GM19397 (cell line): ENCODE measurements at regions not wholly inside any gene's neighbourhood (a gene's known extent, or its start where the extent isn't known, plus 50 kb on each side); places are given as distances from the start of the nearest gene placed in this dataset.
"Not testable (repeated sequence)": the region's sequence is repeated elsewhere in the genome, so short reads cannot be mapped to it uniquely, and the experiment has no call there.

Source experiments
- ATAC-seq: cut with Tn5 transposase; IDR thresholded peaks from one replicate; pipeline ENCODE4 v1.9.1; 2021; ENCODE audit warnings: mild to moderate bottlenecking, moderate library complexity; ENCODE audit not compliant: unreplicated experiment

- no peak for ATAC-seq
Measured at GRCh38 chr5:43837091-43837490, 234.1 kb downstream of the NNT start.

- no peak for ATAC-seq
Measured at GRCh38 chr5:43833961-43834360, 231.0 kb downstream of the NNT start.

DNA sequence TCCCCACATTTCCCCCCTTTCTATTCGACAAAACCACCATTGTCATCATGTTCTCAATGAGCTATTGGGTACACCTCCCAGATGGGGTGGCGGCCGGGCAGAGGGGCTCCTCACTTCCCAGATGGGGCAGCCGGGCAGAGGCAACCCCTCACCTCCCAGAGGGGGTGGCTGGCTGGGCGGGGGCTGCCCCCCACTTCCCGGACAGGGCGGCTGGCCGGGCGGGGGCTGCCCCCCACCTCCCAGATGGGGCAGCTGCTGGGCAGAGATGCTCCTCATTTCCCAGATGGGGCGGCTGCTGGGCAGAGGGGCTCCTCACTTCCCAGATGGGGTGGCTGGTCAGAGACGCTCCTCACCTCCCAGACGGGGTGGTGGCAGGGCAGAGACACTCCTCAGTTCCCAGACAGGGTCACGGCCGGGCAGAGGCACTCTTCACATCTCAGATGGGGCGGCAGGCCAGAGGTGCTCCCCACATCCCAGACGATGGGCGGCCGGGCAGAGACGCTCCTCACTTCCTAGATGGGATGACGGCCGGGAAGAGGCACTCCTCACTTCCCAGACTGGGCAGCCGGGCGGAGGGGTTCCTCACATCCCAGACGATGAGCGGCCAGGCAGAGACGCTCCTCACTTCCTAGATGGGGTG lies 221.5 kb downstream of the NNT start:
- ATAC-seq: not testable (repeated sequence)

DNA sequence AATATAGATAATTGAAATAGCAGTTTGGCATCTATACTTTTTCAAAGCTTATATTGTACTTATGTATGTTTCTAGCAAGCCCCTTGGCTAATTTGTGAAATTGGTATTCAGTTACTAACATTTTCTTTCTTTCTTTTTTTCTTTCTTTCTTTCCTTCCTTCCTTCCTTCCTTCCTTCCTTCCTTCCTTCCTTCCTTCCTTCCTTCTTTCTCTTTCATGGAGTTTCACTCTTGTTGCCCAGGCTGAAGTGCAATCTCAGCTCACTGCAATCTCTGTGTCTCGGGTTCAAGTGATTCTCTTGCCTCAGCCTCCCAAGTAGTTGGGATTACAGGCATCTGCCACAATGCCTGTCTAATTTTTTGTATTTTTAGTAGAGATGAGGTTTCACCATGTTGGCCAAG lies 215.4 kb downstream of the NNT start:
- not testable (repeated sequence) for ATAC-seq

DNA sequence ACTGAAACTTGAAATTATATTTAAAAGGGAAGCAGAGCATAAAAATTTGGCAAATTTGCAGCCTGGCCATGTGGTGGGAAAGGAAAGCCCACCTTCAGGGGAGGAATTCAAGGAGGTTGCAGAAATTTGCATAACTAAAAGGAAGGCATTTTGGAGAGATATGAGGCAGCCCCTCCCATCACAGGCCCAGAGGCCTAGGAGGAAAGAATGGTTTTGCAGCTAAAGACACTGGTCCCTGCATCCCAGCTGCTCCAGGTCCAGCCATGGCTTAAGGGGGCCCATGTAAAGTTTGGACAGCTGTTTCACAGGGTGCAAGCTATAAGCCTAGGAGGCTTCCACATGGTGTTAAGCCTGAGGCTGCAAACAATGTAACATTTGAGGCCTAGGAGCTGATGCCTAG lies 212.5 kb downstream of the NNT start:
- ATAC-seq: no peak

GRCh38 chr5:43804723-43805122 lies 201.7 kb downstream of the NNT start:
- ATAC-seq: no peak

- ATAC-seq: no peak
Measured at GRCh38 chr5:43804041-43804440, 201.1 kb downstream of the NNT start.

DNA sequence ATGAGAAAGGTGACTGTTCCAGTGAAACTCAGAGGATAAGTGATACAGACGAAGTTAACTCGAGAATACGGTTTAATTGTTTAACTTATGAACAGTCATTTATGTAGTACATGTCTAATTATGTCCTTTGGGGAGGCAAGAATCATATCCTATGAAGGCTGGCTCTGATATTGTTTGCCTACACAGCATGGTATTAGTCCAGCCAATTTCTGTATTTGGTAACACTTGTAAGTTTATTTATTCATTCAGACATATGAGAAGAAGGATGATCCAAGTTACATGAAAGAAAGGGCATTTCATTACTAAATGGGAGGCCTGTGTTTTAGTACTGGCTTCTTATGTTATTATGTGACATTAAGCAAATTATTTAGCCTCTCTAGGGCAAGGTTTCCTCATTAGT lies 199.7 kb downstream of the NNT start:
- no peak for ATAC-seq

GRCh38 chr5:43802119-43802518 lies 199.1 kb downstream of the NNT start:
- no peak for ATAC-seq

GRCh38 chr5:43798740-43799139 lies 195.8 kb downstream of the NNT start:
- ATAC-seq: no peak

DNA sequence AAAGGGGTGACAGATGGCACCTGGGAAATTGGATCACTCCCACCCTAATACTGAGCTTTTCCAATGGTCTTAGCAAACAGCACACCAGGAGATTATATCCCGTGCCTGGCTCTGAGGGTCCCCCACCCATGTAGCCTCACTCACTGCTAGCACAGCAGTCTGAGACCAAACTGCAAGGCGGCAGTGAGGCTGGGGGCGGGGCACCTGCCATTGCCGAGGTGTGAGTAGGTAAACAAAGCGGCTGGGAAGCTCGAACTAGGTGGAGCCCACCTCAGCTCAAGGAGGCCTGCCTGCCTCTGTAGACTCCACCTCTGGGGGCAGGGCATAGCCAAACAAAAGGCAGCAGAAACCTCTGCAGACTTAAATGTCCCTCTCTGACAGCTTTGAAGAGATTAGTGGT lies 188.9 kb downstream of the NNT start:
- not testable (repeated sequence) for ATAC-seq

DNA sequence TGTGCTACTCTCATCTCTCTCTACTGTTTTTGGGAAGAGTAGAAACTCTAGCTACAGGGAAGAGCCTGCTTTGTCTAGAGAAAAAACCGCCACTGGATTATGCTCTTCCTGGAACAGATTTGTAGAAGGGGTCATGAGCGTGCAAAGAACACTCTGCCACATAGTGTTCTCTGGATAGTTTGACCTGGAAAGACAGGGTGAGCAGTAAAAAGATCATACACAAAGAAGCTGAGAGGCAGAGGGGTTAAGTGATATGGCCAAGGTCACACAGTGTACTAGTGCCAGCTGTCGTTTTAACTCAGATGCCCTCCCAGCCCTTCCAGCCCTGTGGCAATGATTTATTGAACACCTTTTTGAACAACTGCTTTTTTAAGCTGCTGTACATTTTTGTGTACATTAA lies 182.2 kb downstream of the NNT start:
- ATAC-seq: no peak

GRCh38 chr5:43780586-43780985 lies 177.6 kb downstream of the NNT start:
- no peak for ATAC-seq

- no peak for ATAC-seq
Measured at GRCh38 chr5:43774881-43775399, 172.0 kb downstream of the NNT start.

DNA sequence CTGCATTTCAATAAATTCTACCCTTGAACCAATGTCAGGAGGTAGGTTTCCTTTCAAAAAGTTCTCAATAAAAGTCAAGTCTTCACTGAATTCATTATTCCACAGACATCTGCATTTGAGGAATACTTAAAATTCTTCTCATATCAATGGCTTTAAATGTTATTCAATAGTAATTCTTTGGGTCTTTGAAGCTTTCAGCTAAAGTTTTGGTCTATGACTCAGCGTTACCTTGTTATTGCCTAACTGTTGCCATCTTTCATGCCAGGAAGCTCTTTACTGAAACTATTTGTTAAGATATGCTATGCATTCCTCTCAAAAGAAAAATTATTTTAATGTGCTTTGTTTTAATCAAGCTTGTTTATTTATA lies 170.5 kb downstream of the NNT start:
- ATAC-seq: no peak

DNA sequence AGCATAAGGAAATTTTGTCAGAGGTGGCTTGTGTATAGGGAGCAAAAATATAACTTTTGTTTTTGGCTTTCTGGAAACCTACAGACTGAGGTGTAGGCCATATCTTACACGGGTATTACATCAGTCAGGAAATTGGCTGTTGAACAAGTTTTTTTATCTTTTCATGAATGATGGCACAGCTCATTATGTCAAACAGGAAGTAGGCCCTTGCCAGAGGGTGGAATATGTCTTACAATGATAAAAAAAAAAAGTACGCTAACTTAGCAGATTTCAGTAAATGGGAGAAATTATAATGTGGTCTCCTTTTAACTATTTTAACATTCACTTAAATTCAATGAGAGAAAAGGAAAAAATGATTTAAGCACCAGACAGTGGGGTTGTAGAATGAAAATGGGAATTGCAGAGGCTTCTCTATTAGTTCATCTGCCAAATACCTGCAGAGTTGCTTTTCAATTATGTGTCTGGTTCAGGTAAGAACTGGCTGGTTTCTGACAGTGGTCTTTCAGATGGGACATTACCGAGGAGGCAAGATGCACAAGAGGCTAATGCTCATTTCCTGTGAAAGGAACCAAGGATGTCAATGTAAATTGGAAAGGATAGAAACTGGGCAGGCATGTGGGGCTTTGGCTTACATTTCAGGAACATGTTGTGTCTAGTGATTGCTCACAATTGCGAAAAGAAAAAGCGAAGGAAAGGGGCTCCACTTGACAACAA lies 169.9 kb downstream of the NNT start:
- no peak for ATAC-seq

- no peak for ATAC-seq
Measured at GRCh38 chr5:43772458-43772763, 169.4 kb downstream of the NNT start.

DNA sequence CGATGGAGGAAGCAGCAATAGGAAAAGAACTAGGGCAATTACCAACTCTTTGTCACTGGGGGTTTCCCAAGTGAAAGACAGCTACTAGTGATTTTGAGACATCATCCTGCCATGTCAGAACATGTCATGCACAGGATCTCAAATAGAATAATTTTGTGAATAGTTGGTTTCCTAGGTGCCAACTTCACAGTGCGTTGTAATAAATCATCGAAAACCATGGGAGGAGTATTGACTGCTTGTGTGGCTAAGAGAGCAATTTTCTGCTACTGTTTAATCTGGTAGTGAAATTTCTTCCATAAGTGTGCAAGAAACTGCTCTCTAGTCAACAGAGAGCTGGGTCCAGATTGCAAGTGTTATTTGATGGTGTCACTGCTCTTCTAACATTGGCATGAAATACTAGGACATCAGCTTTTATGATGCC lies 168.6 kb downstream of the NNT start:
- no peak for ATAC-seq

DNA sequence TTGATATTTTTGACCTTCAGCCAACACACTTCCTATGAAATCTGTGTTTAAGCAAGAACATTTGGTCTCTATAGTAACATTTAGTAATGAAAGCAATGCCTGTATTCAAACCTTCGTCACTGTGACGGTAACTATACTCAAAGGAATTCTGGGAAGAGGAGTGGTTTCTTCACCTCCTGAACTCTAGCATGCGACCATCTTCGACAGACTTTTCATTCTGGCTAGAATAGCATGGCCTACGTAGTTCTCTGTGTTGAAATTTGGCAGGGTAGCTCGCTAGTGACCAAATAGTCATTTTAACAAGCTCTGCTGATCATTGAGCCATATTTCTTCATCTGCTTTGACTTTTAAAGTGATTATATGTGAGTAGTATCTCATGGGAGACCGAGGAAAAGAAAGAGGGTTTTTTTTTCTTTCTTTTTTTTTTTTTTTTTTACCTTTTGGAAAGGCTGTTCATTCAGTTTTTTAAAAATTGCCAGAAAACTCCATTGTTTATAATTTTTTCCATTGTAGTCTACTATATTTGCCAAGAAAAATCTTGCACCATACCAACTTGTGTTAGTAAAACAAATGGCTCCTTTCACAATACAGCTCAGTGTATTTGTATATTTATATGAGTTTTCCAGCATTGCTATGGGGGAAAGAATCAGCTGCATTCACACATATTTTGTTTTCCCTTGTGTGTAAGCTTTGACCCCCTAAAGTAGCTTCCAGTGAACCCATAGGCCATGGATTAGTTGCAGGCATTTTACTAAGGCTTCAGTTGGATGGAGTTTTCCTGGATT lies 166.8 kb downstream of the NNT start:
- ATAC-seq: no peak
